T-cell (primary cell): ENCODE measurements at regions not wholly inside any gene's neighbourhood (a gene's known extent, or its start where the extent isn't known, plus 50 kb on each side); places are given as distances from the start of the nearest gene placed in this dataset.
"Not testable (repeated sequence)": the region's sequence is repeated elsewhere in the genome, so short reads cannot be mapped to it uniquely, and the experiment has no call there.

ENCODE experiments used
- ATAC-seq, 4 experiments: fragments of 200-7000 bp in 3 of 4; fragments of 150-1000 bp in 1 of 4; cut with Tn5 transposase; replicated peaks in 1 of 4; 1 replicate in 3 of 4; 2 replicates in 1 of 4; pipeline ENCODE4 v1.10.0; 2021; ENCODE audit warnings: moderate library complexity in 3 of 4, mild to moderate bottlenecking in 2 of 4, moderate number of reproducible peaks in 1 of 4
- CTCF ChIA-PET, 2 donors: fragments of 300-600 bp; sonication (Branson Sonifier 250); formaldehyde crosslinking; loops; one replicate each; lab custom pipeline; 2022; ENCODE audit warnings: antibody characterized with exemption in 2 of 2; lab: Charles Lee
- POLR2A ChIA-PET, 2 donors: fragments of 300-600 bp; sonication (Branson Sonifier 250); formaldehyde crosslinking; loops; one replicate each; lab custom pipeline; 2022; ENCODE audit warnings: antibody characterized with exemption in 2 of 2; lab: Charles Lee
- DNase-seq, 35 experiments: peaks; one replicate each; pipeline versions ENCODE4 v3.0.0 to v3.0.0-alpha.2; 2013 to 2023
- H3K27ac ChIP-seq: one replicate; pipeline ENCODE4 v1.5.1; 2013; ENCODE audit warnings: low read length
- H3K27me3 ChIP-seq, 2 experiments: replicated peaks in 1 of 2; 1 replicate in 1 of 2; 2 replicates in 1 of 2; pipeline versions ENCODE4 v1.6.1 to v1.7.0; 2013; ENCODE audit warnings: low read length in 1 of 2, mixed read lengths in 1 of 2; ENCODE audit not compliant: control insufficient read depth in 2 of 2, insufficient read depth in 2 of 2; ENCODE audit errors: extremely low read depth in 1 of 2
- H3K36me3 ChIP-seq, 2 donors: 1 replicate in 1 of 2; 2 replicates in 1 of 2; pipeline versions ENCODE4 v1.6.1 to v1.7.0; 2013; ENCODE audit warnings: low read length in 1 of 2; ENCODE audit not compliant: control insufficient read depth in 2 of 2, insufficient read depth in 1 of 2; ENCODE audit errors: extremely low read depth in 1 of 2
- H3K4me1 ChIP-seq, 2 experiments: 1 replicate in 1 of 2; 2 replicates in 1 of 2; pipeline versions ENCODE4 v1.6.1 to v1.7.0; 2013; ENCODE audit warnings: low read length in 2 of 2, mixed read lengths in 1 of 2; ENCODE audit not compliant: insufficient read depth in 2 of 2, control insufficient read depth in 1 of 2; ENCODE audit errors: extremely low read depth in 1 of 2
- H3K4me3 ChIP-seq, 2 donors: 1 replicate in 1 of 2; 2 replicates in 1 of 2; pipeline versions ENCODE4 v1.5.1 to v1.7.0; 2013; ENCODE audit warnings: mild to moderate bottlenecking in 2 of 2, low read length in 1 of 2, moderate library complexity in 1 of 2; ENCODE audit not compliant: control insufficient read depth in 1 of 2; ENCODE audit errors: extremely low read depth in 1 of 2
- H3K9me3 ChIP-seq: 2 replicates; pipeline ENCODE4 v1.7.0; 2013
- H3K27ac Mint-ChIP-seq, 2 donors: one replicate each; pipeline ENCODE4 v1.8.0; 2020 to 2021; ENCODE audit warnings: mild to moderate bottlenecking in 2 of 2, mixed read lengths in 2 of 2
- H3K27me3 Mint-ChIP-seq, 2 donors: one replicate each; pipeline ENCODE4 v1.8.0; 2021 to 2022; ENCODE audit warnings: mixed read lengths in 2 of 2
- H3K36me3 Mint-ChIP-seq: one replicate; pipeline ENCODE4 v1.8.0; 2021; ENCODE audit warnings: mixed read lengths
- H3K4me1 Mint-ChIP-seq, 3 donors: one replicate each; pipeline ENCODE4 v1.8.0; 2020 to 2022; ENCODE audit warnings: mixed read lengths in 3 of 3, mild to moderate bottlenecking in 1 of 3
- H3K4me3 Mint-ChIP-seq, 3 donors: one replicate each; pipeline ENCODE4 v1.8.0; 2020 to 2022; ENCODE audit warnings: mild to moderate bottlenecking in 3 of 3, mixed read lengths in 3 of 3, moderate library complexity in 3 of 3
- H3K9me3 Mint-ChIP-seq, 3 donors: one replicate each; pipeline ENCODE4 v1.8.0; 2020 to 2022; ENCODE audit warnings: mixed read lengths in 3 of 3
- WGBS: methylation state at CpG from one replicate; pipeline ENCODE4 v1.1.5; 2013; ENCODE audit warnings: missing lambda C conversion rate; ENCODE audit not compliant: insufficient coverage; 5-methylcytosine and 5-hydroxymethylcytosine counted together

GRCh38 chr7:49614974-49615373 lies 158.5 kb upstream of the VWC2 start:
- ATAC-seq, DNase-seq, H3K27ac ChIP-seq, H3K4me1 ChIP-seq, H3K4me3 Mint-ChIP-seq, H3K27me3 Mint-ChIP-seq, CTCF ChIA-PET, H3K27me3 ChIP-seq, POLR2A ChIA-PET, H3K27ac Mint-ChIP-seq, H3K36me3 Mint-ChIP-seq, H3K4me3 ChIP-seq, H3K9me3 ChIP-seq, H3K36me3 ChIP-seq, H3K4me1 Mint-ChIP-seq: not testable (repeated sequence)
- H3K9me3 Mint-ChIP-seq: peaks cover 7 to 16% (median 14%) of the 10 kb centered on the region in 3 donors
- WGBS: no CpG with 5 or more reads among the region's 6 CpGs

DNA sequence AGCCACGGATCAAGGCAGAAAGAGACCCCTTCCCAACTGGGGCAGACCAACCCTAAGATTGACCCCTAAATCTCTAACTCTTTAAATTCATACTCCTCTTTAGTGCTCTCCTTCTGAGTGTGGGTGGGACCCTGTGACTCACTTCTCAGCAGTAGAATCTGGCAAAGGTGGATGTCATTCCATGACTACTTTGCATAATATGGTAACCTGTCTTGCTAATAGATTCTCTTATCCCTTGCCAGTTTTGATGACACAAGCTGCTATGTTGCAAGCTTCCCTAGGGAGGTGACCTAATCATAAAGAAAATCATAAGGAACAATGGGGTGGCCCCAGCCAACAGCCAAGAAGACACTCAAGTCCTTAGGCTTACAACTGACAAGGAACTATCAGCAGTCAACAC lies 155.4 kb upstream of the VWC2 start:
- no peak for ATAC-seq

DNA sequence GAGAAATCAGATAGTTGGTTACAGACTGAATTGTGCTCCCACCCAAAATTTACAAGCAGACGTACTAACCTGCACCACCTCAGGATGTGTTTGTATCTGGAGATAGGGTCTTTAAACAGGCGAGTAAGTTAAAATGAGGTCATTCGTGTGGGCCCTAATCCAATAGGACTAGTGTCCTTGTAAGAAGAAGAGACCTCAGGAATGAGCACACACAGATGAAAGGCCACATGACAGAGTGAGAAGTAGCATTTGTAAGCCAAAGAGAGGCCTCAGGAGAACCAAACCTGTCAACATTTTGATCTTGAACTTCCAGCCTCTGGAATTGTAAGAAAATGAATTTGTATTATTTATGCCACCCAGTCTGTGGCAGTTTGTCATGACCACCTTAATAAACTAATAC lies 149.5 kb upstream of the VWC2 start:
- 90% methylated on average over 2 of the region's 3 CpGs for WGBS
- Histone ChIP-seq H3K4me3 (no peak overlapping the region), H3K9me3 (no peaks in the 10 kb centered on the region), H3K27me3 (no peaks in the 10 kb centered on the region), H3K4me1 (no peaks in the 10 kb centered on the region), H3K36me3 (no peaks in the 10 kb centered on the region), H3K27ac (no peak overlapping the region)
- Mint-ChIP-seq H3K4me1 (no peaks in the 10 kb centered on the region), H3K27me3 (no peaks in the 10 kb centered on the region), H3K9me3 (peaks cover 9 to 21% (median 11%) of the 10 kb centered on the region in 3 donors), H3K36me3 (no peaks in the 10 kb centered on the region), H3K27ac (no peak overlapping the region), H3K4me3 (no peak overlapping the region)
- ATAC-seq: no peak
- DNase-seq: no peak
- POLR2A ChIA-PET: no interaction called here
- CTCF ChIA-PET: no interaction called here

More for the DNA sequence above, 155.4 kb upstream of the VWC2 start:
- no peaks in the 10 kb centered on the region for H3K9me3 ChIP-seq
- DNase-seq: no peak
- H3K36me3 Mint-ChIP-seq: no peaks in the 10 kb centered on the region
- no peak overlapping the region for H3K27ac ChIP-seq
- no peak overlapping the region for H3K27ac Mint-ChIP-seq
- WGBS: no CpG with 5 or more reads among the region's 1 CpG
- ChIA-PET CTCF (no interaction called here), POLR2A (no interaction called here)
- no peaks in the 10 kb centered on the region for H3K36me3 ChIP-seq
- H3K4me3 Mint-ChIP-seq: no peak overlapping the region
- no peaks in the 10 kb centered on the region for H3K4me1 ChIP-seq
- H3K4me1 Mint-ChIP-seq: no peaks in the 10 kb centered on the region
- peaks cover 9 to 22% (median 22%) of the 10 kb centered on the region in 3 donors for H3K9me3 Mint-ChIP-seq
- no peak overlapping the region for H3K4me3 ChIP-seq
- H3K27me3 ChIP-seq: no peaks in the 10 kb centered on the region
- no peaks in the 10 kb centered on the region for H3K27me3 Mint-ChIP-seq

DNA sequence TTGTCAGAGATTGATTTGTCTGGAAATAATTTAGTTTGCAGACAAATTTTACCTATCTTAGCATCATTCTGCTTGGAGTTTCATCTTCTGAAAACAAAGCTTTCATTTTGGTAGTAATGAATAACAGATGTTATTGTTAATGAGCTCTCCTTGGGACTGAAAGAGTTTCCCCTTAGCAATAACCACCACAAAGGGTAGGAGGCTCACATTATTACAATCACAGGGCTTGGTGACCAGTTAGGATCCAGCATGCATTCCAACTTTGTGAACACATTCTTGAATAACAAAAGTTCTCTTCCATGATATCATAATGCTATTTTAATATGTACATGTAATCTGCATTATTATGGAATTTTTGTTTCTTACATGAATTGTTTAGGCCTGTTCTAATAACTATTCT lies 148.8 kb upstream of the VWC2 start:
- H3K4me3 ChIP-seq: no peak overlapping the region
- no peak overlapping the region for H3K27ac ChIP-seq
- Mint-ChIP-seq H3K27ac (no peak overlapping the region), H3K36me3 (no peaks in the 10 kb centered on the region), H3K4me3 (no peak overlapping the region), H3K9me3 (peaks cover 6 to 15% (median 9%) of the 10 kb centered on the region in 3 donors), H3K4me1 (no peaks in the 10 kb centered on the region), H3K27me3 (no peaks in the 10 kb centered on the region)
- no peaks in the 10 kb centered on the region for H3K4me1 ChIP-seq
- ATAC-seq (no peak), DNase-seq (no peak)
- H3K27me3 ChIP-seq: no peaks in the 10 kb centered on the region
- CTCF ChIA-PET: no interaction called here
- POLR2A ChIA-PET: no interaction called here
- no peaks in the 10 kb centered on the region for H3K36me3 ChIP-seq
- H3K9me3 ChIP-seq: no peaks in the 10 kb centered on the region

- H3K36me3 ChIP-seq: no peaks in the 10 kb centered on the region
- H3K27ac ChIP-seq: no peak overlapping the region
- no peak for ATAC-seq
- ChIA-PET POLR2A (no interaction called here), CTCF (no interaction called here)
- H3K27me3 ChIP-seq: no peaks in the 10 kb centered on the region
- no peak overlapping the region for H3K4me3 Mint-ChIP-seq
- H3K36me3 Mint-ChIP-seq: no peaks in the 10 kb centered on the region
- H3K27me3 Mint-ChIP-seq: no peaks in the 10 kb centered on the region
- no peak overlapping the region for H3K27ac Mint-ChIP-seq
- H3K4me1 Mint-ChIP-seq: no peaks in the 10 kb centered on the region
- no peaks in the 10 kb centered on the region for H3K9me3 ChIP-seq
- H3K4me1 ChIP-seq: no peaks in the 10 kb centered on the region
- peaks cover 0 to 3% (median 0%) of the 10 kb centered on the region in 3 donors for H3K9me3 Mint-ChIP-seq
- no peak for DNase-seq
- 94% methylated on average over 7 of the region's 7 CpGs for WGBS
- no peak overlapping the region for H3K4me3 ChIP-seq
These were observed 142.9 kb upstream of the VWC2 start for GRCh38 chr7:49630513-49630912.

GRCh38 chr7:49631071-49631815 lies 142.2 kb upstream of the VWC2 start:
- Histone ChIP-seq H3K36me3 (no peaks in the 10 kb centered on the region), H3K27ac (no peak overlapping the region), H3K4me1 (no peaks in the 10 kb centered on the region), H3K27me3 (no peaks in the 10 kb centered on the region), H3K9me3 (no peaks in the 10 kb centered on the region), H3K4me3 (no peak overlapping the region)
- DNase-seq: no peak
- Mint-ChIP-seq H3K4me1 (no peaks in the 10 kb centered on the region), H3K27me3 (no peaks in the 10 kb centered on the region), H3K9me3 (peaks cover 0 to 3% (median 0%) of the 10 kb centered on the region in 3 donors), H3K4me3 (no peak overlapping the region), H3K27ac (no peak overlapping the region), H3K36me3 (no peaks in the 10 kb centered on the region)
- CTCF ChIA-PET: no interaction called here
- no peak for ATAC-seq
- POLR2A ChIA-PET: no interaction called here

GRCh38 chr7:49631960-49632359 lies 141.5 kb upstream of the VWC2 start:
- no peaks in the 10 kb centered on the region for H3K36me3 Mint-ChIP-seq
- Histone ChIP-seq H3K27ac (no peak overlapping the region), H3K4me1 (no peaks in the 10 kb centered on the region), H3K4me3 (no peak overlapping the region), H3K9me3 (no peaks in the 10 kb centered on the region), H3K27me3 (no peaks in the 10 kb centered on the region), H3K36me3 (no peaks in the 10 kb centered on the region)
- no peak overlapping the region for H3K4me3 Mint-ChIP-seq
- DNase-seq (no peak), ATAC-seq (no peak)
- H3K4me1 Mint-ChIP-seq: no peaks in the 10 kb centered on the region
- ChIA-PET POLR2A (no interaction called here), CTCF (no interaction called here)
- H3K27ac Mint-ChIP-seq: no peak overlapping the region
- peaks cover 0 to 3% (median 0%) of the 10 kb centered on the region in 3 donors for H3K9me3 Mint-ChIP-seq
- no peaks in the 10 kb centered on the region for H3K27me3 Mint-ChIP-seq
- 62% methylated on average over 2 of the region's 8 CpGs for WGBS
